ENCODE measurements at regions not wholly inside any gene's neighbourhood (a gene's known extent, or its start where the extent isn't known, plus 50 kb on each side); places are given as distances from the start of the nearest gene placed in this dataset.

GRCh38 chr2:128450211-128451024, 131.8 kb upstream of the HS6ST1 start:
- no peak for DNase-seq (ENCODE audit: low read depth in 2 of 2)

DNA sequence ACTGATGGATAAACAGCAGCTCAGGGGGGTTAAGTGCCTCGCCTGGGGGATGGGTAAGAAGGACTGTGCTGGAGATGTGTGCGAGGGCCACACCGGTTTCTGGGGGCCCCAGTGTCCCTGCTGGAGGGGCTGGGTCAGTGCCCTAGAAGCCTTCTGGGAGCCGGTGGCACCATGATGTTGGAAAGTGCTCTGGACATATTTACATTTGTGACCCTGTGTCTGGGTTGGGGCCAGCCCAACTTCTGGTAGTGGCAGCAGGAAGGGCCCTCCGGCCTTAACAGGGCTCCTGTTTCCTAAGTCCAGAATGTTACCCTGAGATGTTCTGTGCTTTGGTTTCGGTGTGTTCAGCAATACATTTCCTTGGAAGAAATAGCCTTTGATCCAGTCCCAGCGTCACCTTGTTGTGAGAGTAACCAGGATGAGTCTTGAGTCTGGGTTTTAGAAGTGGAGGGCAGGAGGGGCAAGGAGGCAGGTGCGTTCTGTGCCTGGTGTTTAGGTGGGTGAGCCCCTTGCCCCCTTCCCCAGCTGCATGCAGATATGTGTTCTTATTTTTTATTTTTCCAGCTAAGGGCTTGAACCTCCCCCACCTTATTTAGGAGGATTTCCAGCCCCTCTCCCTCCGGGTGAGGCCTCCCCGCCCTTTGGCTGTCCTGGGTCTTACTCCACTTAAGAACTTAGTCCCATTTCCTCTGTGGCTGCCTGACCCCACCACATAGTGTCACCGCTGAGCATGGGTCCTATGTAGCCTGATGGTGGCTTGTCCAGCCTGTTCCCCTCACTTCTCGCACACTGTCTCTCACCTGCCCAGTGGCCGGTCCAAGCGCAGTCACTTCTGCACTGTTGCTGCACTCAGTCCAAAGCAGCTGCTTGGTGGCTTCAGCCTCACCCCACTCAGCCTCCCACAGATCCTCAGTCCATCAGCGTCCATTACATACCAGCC, 132.7 kb upstream of the HS6ST1 start:
- DNase-seq (ENCODE audit: low read depth in 2 of 2): no peak

- no peak for DNase-seq (ENCODE audit: low read depth in 2 of 2)
These were observed 133.3 kb upstream of the HS6ST1 start for GRCh38 chr2:128452024-128452411.

DNA sequence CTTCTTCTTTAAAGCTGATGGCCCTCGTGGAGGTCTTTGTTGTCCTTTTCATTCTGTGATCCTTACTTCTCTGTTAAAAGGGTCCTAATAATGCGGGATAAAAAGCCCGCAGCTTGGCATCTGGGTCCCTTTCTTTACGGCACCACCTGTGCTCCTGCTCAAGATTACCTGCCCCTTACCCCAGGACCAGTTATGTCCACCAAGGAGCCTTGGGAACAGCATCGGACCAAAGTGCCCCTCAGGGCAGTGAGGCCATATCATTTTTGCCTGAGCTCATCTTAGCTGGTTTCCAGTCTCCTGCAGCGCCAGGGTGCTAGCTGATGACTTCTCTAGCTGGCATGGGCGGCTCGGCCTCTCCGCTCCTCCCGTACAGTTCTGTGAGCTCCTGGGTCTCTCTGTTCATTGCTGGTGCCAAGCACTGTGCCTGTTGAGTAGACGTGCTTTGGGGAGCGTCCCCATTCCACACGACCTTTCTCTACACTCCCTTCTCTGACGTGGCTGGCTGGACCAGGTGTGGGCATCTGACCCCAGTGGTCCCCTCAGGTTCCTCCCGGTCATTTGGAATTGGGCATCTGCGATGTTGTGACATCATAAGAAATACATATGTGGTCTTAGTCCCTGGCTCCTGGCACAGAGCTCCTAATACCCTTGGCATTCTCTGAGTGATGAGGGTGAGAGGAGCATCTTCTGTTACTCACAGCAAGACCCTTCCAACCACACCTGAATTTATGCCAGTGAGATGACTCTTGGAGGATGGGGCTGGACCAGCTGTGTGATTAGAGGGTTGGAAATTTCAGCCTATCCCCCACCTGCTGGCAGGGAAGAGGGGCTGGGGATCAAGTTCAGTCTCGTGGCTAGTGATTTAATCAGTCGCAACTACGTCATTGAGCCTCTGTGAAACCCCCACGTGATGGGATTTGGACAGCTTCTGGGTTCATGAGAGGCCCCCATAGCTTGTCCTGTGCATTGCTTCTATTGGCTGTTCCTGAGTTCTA, 134.2 kb upstream of the HS6ST1 start:
- no peak for DNase-seq (ENCODE audit: low read depth in 2 of 2)

GRCh38 chr2:128454980-128455720, 136.5 kb upstream of the HS6ST1 start:
- no peak for DNase-seq (ENCODE audit: low read depth in 2 of 2)

DNA sequence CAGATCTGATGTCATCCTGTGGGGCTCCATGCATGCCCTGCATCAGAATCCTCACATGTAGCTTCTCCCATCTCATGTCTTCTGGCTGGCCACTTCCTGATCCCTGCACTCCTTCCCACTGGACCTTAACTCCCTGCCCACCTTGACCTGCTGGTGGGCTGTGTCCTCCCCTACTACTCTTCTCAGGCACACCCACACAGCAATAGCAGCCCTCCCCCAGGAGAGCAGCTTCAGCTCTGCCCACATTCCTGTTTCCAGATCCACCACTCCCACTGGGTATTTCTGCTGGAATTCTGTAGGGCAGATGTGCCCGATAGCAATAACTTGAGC, 137.0 kb upstream of the HS6ST1 start:
- DNase-seq (ENCODE audit: low read depth in 2 of 2): no peak

- no peak for DNase-seq (ENCODE audit: low read depth in 2 of 2)
These were observed 137.6 kb upstream of the HS6ST1 start for GRCh38 chr2:128456281-128456680.

DNA sequence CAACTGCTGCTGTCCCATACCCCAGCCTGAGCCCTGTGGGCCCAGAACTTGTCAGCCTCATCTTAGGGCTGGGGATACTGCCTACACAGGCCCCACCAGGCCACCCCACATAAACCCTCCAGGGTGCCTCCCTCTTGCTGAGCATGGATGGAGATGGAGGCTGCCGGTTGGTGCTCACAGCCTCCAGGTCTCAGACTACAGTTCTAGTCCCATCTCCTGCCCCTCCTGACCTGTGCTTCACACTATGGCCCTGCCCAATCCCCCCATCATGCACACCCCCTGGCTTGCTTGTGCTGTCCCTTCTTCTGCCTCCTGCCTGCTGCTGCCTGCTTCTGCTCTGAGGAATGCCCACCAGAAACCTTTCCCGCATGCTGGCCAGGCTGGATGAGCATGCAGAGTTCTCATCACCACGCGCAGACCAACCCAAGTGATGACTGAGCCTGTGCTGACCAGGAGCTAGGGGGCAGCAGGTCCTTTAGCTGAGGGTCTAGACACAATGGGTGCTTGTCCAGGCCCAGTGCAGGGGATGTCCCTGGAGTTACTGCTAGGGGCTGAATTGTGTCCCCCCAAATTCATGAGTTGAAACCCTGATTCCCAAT, 138.4 kb upstream of the HS6ST1 start:
- no peak for DNase-seq (ENCODE audit: low read depth in 2 of 2)

DNA sequence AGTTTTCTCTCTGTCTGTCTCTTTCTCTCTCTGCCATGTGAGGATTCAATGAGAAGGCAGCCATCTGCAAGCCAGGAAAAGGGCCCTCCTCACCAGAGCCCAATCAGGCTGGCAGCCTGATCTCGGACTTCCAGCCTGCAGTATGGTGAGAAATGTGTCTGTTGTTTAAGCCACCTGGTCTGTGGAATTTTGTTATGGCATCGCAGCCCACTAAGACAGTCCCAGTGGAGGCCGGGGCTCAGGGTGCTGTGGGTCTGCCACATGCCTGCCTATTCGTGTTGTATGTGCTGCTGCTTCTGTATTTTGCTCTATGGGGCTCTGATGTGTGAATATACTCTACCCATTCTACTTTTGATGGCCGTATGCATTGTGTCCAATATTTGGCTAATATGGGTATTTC, 139.0 kb upstream of the HS6ST1 start:
- no peak for DNase-seq (ENCODE audit: low read depth in 2 of 2)

DNA sequence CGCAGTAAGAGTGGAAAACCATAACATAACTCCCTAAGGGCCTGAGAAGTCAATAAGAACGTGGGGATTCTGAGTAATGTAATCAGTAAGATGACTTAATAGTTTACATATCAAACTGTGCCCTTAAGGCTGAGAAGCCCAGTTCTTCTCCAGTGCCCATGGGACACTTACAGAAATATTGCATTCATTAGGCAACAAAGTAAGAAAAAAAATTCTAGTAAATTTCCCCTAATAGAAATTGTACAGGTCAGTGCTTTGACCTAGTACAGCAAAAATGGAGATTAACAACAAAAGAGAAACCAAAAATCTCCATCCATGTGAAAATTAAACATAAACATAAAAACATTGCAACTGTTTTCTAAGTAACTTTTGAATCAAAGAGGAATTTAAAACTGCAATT, 139.8 kb upstream of the HS6ST1 start:
- DNase-seq (ENCODE audit: low read depth in 2 of 2): no peak

DNA sequence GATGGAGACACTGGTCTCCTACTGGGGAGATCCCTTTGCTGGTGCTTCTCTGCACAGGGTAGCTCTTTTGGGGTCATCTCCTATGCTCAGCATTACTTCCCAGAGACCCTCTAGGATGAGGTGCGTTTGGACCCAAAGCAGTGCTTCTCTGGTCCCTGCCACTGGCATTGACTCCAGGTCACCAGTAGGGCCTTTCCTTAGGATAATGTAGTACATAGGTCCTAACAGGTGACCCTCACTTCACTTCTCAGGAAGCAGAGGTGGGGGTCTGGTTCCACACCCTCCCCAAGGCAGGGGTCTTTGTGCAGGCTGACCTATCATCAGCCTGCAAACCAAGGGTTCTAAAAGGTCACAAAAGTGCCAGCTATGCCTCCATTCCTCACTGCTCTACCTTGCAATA, 145.8 kb upstream of the HS6ST1 start:
- DNase-seq (ENCODE audit: low read depth in 2 of 2): no peak

DNA sequence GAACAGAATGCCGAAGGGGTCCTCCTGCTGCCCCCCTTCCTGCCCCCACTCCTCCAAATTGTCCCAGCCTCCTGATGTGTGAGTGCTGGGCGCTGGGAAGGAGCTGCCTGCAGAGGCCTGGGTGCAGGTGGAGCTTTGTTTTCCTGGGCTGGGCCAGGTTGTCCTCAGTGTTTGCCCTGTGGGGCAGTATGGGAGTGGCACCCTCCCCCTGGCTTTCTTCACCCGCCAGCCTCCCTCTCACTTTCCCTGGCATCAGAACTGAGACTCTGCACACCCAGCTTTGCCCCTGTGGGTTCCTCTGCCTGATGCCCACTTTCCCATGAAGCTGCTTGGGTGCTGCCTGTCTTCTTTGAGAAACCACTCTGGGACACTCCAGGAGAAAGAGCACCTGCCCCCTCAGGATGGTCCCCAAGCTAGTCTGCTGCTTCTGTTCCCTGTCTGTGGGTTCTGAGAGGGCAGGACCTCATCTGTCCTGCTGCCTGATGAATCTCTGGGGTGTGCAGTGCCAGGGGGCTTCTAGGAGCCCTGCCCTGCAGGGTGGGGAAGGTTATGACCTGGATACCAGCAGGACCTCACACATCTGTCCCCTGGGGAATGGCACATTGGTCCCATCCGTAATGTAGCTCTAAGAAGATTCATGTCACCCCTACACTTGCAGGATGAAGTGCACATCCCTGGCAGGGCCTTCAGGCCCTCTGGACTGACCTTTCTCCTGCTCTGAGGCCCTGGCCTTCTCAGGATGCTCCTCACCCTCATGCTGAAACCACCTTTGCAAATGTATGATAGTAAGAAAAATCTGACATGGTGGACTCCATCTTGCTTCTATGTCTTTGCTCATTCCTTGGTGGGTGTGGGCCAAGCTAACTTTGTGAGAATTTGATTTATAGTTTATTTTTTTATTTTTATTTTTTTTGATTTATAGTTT, 146.8 kb upstream of the HS6ST1 start:
- no peak for DNase-seq (ENCODE audit: low read depth in 2 of 2)

DNA sequence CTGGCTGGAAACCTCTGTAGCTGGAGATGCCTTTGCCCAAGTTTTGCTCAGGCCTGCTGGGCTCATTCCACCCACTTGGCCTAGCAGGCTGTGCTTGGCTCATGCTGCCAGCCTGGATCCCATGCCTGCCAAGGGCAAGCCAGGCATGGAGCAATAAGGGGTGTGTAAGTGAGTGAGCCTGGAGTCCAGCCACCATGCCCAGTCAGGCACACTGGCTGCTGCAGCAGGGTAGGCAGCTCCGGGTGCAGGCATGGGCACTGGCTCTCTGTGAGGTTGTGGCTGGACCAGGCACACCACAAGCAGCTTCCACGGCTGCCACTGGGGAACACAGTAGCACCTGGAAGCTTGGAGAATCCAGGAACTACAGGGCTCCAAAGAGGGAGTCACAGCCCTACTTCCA, 147.7 kb upstream of the HS6ST1 start:
- no peak for DNase-seq (ENCODE audit: low read depth in 2 of 2)

DNA sequence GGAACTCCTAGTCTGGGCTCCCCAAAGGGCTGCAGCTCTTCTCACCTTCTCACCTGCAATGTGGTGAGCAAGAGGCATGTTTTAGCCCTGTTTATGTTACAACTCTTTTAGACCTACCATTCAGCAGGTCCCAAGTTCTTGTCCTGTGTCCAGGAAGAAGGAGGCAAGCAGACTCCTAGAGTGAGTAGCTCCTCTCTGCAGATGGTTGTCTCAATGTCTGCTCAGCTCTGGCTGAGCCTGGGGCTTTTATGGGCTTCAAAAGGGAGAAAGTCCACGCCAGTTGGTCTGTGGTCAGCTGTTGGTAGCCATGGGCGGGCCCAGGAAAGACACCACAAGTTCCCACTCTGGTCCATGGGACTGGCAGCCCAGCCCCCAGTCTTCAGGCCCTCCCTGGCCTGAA, 148.1 kb upstream of the HS6ST1 start:
- DNase-seq (ENCODE audit: low read depth in 2 of 2): no peak

- no peak for DNase-seq (ENCODE audit: low read depth in 2 of 2)
These were observed 148.8 kb upstream of the HS6ST1 start for GRCh38 chr2:128467321-128467969.

DNA sequence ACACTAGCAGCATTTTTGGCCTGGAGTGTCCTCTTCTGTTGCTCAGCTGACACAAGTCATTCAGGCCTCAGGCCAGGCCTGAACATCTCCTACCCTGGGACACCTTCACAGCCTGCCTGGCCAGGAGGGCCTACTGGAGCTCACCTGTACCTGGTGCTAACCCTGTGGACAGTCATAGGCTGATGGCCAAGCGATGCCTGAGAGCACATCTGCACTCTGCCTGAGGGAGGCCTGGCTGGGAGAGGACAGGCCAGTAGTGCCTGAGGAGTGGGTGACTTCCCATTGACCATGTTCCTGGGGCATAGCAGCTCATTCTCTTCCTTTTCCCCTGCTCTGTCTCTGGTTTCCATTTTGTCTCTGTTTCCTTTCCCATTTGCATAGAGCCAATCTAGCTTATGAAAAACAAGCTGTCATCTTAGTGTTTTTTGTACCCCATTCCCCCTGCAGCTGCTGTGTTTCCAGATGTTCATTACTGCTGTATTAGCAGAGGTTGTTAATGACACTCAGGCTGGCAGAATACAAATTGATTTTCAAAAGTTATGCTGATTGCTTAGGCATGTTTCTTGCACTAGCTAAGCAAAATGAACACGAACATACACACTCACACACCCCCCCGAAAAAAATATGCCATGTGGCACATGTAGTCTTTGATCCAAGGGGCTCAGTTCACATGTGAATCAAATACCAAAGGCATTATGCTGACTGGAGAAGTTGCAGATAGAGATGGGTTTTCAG, 149.7 kb upstream of the HS6ST1 start:
- DNase-seq (ENCODE audit: low read depth in 2 of 2): no peak

- no peak for DNase-seq (ENCODE audit: low read depth in 2 of 2)
These were observed 150.5 kb upstream of the HS6ST1 start for GRCh38 chr2:128469203-128469602.

- DNase-seq (ENCODE audit: low read depth in 2 of 2): no peak
These were observed 151.2 kb upstream of the HS6ST1 start for GRCh38 chr2:128469875-128470274.
